ENCODE measurements at regions not wholly inside any gene's neighbourhood (a gene's known extent, or its start where the extent isn't known, plus 50 kb on each side); places are given as distances from the start of the nearest gene placed in this dataset.

DNA sequence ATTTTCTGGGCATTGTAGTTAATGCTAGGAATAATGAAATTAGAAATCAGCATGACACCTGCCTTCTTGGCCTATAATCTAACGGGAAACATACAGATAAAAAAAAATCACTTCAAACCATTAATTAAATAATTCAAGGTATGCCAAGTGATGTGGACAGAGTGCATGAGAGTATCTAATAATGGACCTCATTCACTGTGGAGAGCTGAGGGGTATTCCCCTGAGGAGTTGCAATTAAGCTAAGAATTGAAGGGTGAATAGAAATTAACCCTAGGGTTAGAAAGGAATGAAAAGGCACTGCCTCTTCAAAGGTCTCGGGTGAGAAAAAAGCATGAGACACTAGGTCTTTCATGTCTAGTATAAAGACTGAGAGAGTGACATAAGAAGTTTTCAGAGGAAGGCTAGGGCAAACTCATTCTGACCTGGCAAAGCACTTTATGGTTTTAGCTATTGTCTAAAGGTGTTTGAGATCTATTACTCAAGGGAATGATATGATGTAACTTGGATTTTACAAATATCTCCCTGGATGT, 466.1 kb downstream of the KCNT2 start:
- TF ChIP-seq, protein P1, sequence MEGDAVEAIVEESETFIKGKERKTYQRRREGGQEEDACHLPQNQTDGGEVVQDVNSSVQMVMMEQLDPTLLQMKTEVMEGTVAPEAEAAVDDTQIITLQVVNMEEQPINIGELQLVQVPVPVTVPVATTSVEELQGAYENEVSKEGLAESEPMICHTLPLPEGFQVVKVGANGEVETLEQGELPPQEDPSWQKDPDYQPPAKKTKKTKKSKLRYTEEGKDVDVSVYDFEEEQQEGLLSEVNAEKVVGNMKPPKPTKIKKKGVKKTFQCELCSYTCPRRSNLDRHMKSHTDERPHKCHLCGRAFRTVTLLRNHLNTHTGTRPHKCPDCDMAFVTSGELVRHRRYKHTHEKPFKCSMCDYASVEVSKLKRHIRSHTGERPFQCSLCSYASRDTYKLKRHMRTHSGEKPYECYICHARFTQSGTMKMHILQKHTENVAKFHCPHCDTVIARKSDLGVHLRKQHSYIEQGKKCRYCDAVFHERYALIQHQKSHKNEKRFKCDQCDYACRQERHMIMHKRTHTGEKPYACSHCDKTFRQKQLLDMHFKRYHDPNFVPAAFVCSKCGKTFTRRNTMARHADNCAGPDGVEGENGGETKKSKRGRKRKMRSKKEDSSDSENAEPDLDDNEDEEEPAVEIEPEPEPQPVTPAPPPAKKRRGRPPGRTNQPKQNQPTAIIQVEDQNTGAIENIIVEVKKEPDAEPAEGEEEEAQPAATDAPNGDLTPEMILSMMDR (IDR thresholded peaks at IDR 0.05): no peak
- TF ChIP-seq POLR2A (IDR thresholded peaks at IDR 0.05): no peak

Data from heart left ventricle (tissue), 13 donors.